ENCODE measurements at regions not wholly inside any gene's neighbourhood (a gene's known extent, or its start where the extent isn't known, plus 50 kb on each side); places are given as distances from the start of the nearest gene placed in this dataset.

DNA sequence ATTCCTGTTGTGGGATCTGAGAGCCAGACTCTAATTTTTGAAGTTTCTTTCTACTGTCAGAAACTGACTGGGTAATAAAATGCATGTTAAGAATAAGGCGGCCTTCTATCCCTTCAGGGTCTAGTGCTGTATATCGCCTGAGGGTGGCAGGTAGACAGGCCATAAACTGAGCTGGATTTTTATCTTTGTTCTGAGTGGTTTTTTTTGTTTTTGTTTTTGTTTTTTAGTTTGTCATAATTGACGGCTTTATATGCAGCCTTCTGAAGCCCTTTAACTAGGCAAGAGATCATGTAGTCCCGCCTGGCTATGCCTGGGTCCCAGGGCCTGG, 747.7 kb upstream of the ADGRB3 start:
- TF ChIP-seq, protein P1, sequence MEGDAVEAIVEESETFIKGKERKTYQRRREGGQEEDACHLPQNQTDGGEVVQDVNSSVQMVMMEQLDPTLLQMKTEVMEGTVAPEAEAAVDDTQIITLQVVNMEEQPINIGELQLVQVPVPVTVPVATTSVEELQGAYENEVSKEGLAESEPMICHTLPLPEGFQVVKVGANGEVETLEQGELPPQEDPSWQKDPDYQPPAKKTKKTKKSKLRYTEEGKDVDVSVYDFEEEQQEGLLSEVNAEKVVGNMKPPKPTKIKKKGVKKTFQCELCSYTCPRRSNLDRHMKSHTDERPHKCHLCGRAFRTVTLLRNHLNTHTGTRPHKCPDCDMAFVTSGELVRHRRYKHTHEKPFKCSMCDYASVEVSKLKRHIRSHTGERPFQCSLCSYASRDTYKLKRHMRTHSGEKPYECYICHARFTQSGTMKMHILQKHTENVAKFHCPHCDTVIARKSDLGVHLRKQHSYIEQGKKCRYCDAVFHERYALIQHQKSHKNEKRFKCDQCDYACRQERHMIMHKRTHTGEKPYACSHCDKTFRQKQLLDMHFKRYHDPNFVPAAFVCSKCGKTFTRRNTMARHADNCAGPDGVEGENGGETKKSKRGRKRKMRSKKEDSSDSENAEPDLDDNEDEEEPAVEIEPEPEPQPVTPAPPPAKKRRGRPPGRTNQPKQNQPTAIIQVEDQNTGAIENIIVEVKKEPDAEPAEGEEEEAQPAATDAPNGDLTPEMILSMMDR (IDR thresholded peaks at IDR 0.05; ENCODE audit: borderline replicate concordance, extremely low read depth, insufficient read depth): no peak
- no peaks in the 10 kb centered on the region for H3K36me3 ChIP-seq (ENCODE audit: control insufficient read depth in 2 of 3, insufficient read depth in 3 of 3, low read length in 3 of 3)
- H3K27me3 ChIP-seq (ENCODE audit: control insufficient read depth, insufficient read depth, low read length): no peaks in the 10 kb centered on the region
- no peaks in the 10 kb centered on the region for H3K4me1 ChIP-seq (ENCODE audit: control insufficient read depth in 2 of 3, insufficient read depth in 2 of 3, low read depth in 1 of 3, low read length in 3 of 3)
- no peaks in the 10 kb centered on the region for H3K9me3 ChIP-seq (ENCODE audit: control insufficient read depth in 2 of 3, insufficient read depth in 1 of 3, low read length in 3 of 3)
- DNase-seq (no peak), FAIRE-seq (no peak)
- no peak overlapping the region for H3K27ac ChIP-seq (ENCODE audit: low read depth in 2 of 2, low read length in 2 of 2)
- H3K9ac ChIP-seq (ENCODE audit: low read length in 3 of 3): no peak overlapping the region
- intact Hi-C loops (cut with DNase I): no loop called here
- H3K4me3 ChIP-seq (ENCODE audit: low read length in 3 of 3): no peak overlapping the region

GRCh38 chr6:67886840-67887292, 748.2 kb upstream of the ADGRB3 start:
- intact Hi-C loops (cut with DNase I): no loop called here
- no peak for DNase-seq

DNA sequence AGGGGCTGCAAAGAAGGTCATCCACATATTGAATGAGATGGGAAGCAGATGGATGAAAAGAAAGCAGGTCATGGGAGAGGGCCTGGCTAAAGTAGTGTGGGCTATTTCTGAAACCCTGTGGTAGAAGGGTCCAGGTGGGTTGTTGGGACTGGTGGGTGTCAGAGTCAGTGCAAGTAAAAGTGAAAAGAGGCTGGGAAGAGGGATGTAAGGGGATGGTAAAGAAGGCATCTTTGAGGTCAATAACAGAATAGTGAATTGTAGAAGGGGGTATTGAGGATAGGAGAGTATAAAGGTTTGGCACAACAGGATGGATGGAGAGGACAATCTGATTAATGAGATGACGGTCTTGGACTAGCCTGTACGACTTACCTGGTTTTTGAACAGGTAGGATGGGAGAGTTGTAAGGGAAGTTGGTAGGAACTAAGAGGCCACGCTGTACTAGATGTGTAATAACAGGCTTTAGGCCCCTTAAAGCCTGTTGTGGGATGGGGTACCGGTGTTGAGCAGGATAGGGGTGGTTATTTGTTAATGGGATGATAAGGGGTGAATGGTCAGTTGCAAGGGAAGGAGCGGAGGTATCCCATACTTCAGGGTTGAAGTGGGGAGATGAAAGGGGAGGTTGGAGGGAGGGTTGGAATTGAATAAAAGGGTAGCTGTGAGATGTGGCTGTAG, 748.9 kb upstream of the ADGRB3 start:
- Histone ChIP-seq H3K4me1 (ENCODE audit: control insufficient read depth in 2 of 3, insufficient read depth in 2 of 3, low read depth in 1 of 3, low read length in 3 of 3) (no peaks in the 10 kb centered on the region), H3K9ac (ENCODE audit: low read length in 3 of 3) (no peak overlapping the region), H3K4me3 (ENCODE audit: low read length in 3 of 3) (no peak overlapping the region), H3K27ac (ENCODE audit: low read depth in 2 of 2, low read length in 2 of 2) (no peak overlapping the region), H3K36me3 (ENCODE audit: control insufficient read depth in 2 of 3, insufficient read depth in 3 of 3, low read length in 3 of 3) (no peaks in the 10 kb centered on the region), H3K27me3 (ENCODE audit: control insufficient read depth, insufficient read depth, low read length) (no peaks in the 10 kb centered on the region), H3K9me3 (ENCODE audit: control insufficient read depth in 2 of 3, insufficient read depth in 1 of 3, low read length in 3 of 3) (no peaks in the 10 kb centered on the region)
- FAIRE-seq (no peak), DNase-seq (no peak)
- intact Hi-C loops (cut with DNase I): no loop called here
- TF ChIP-seq, protein P1 (IDR thresholded peaks at IDR 0.05; ENCODE audit: borderline replicate concordance, extremely low read depth, insufficient read depth): no peak

More at GRCh38 chr6:67886840-67887292, 748.2 kb upstream of the ADGRB3 start:
- Histone ChIP-seq H3K27me3 (ENCODE audit: control insufficient read depth, insufficient read depth, low read length) (no peaks in the 10 kb centered on the region), H3K9me3 (ENCODE audit: control insufficient read depth in 2 of 3, insufficient read depth in 1 of 3, low read length in 3 of 3) (no peaks in the 10 kb centered on the region), H3K9ac (ENCODE audit: low read length in 3 of 3) (no peak overlapping the region), H3K27ac (ENCODE audit: low read depth in 2 of 2, low read length in 2 of 2) (no peak overlapping the region), H3K4me3 (ENCODE audit: low read length in 3 of 3) (no peak overlapping the region), H3K4me1 (ENCODE audit: control insufficient read depth in 2 of 3, insufficient read depth in 2 of 3, low read depth in 1 of 3, low read length in 3 of 3) (no peaks in the 10 kb centered on the region), H3K36me3 (ENCODE audit: control insufficient read depth in 2 of 3, insufficient read depth in 3 of 3, low read length in 3 of 3) (no peaks in the 10 kb centered on the region)
- TF ChIP-seq, protein P1 (IDR thresholded peaks at IDR 0.05; ENCODE audit: borderline replicate concordance, extremely low read depth, insufficient read depth): no peak
- no peak for FAIRE-seq
